ENCODE measurements at regions not wholly inside any gene's neighbourhood (a gene's known extent, or its start where the extent isn't known, plus 50 kb on each side); places are given as distances from the start of the nearest gene placed in this dataset.

- no CpG with 5 or more reads among the region's 5 CpGs for WGBS (ENCODE audit: extremely low coverage, insufficient coverage, insufficient read length)
- H2BK12ac ChIP-seq (ENCODE audit: low read length), result no peak overlapping the region
- no peaks in the 10 kb centered on the region for H3K79me2 ChIP-seq (ENCODE audit: control insufficient read depth, insufficient read depth, low read length, poor library complexity)
Observed at GRCh38 chr1:69319287-69319686, 248.4 kb upstream of the LRRC7 start.

GRCh38 chr1:69320757-69321211, 246.9 kb upstream of the LRRC7 start:
- Histone ChIP-seq H3K79me1 (ENCODE audit: low read length) (no peaks in the 10 kb centered on the region), H2BK12ac (ENCODE audit: low read length) (no peak overlapping the region)

More at GRCh38 chr1:69319287-69319686, 248.4 kb upstream of the LRRC7 start:
- no peaks in the 10 kb centered on the region for H3K27me3 ChIP-seq (ENCODE audit: insufficient read depth, low read length)
- DNase-seq, result no peak
- H2BK5ac ChIP-seq (ENCODE audit: low read depth, low read length, poor library complexity), result no peak overlapping the region
- no peak overlapping the region for H3K4ac ChIP-seq (ENCODE audit: low read depth, low read length)
- no peak overlapping the region for H3K14ac ChIP-seq (ENCODE audit: low read length)
- H2AFZ ChIP-seq (ENCODE audit: insufficient read depth, low read length, poor library complexity), result no peak overlapping the region
- H3K36me3 ChIP-seq (ENCODE audit: control insufficient read depth in 1 of 2, insufficient read depth in 2 of 2, low read length in 2 of 2), result no peaks in the 10 kb centered on the region
- H2AK5ac ChIP-seq (ENCODE audit: low read length), result no peak overlapping the region
- H3K18ac ChIP-seq (ENCODE audit: low read length), result no peak overlapping the region
- H3K9ac ChIP-seq (ENCODE audit: low read length), result no peak overlapping the region
- H4K8ac ChIP-seq (ENCODE audit: low read depth, low read length), result no peak overlapping the region
- H3K9me3 ChIP-seq (ENCODE audit: insufficient read depth, low read depth, low read length), result no peaks in the 10 kb centered on the region
- H3K79me1 ChIP-seq (ENCODE audit: low read length), result no peaks in the 10 kb centered on the region
- H4K12ac ChIP-seq (ENCODE audit: low read depth, low read length), result no peak overlapping the region
- H2BK120ac ChIP-seq (ENCODE audit: insufficient read depth, low read length, poor library complexity), result no peak overlapping the region
- no peak overlapping the region for H3K4me3 ChIP-seq (ENCODE audit: low read depth, low read length)
- no peak overlapping the region for H3K23ac ChIP-seq (ENCODE audit: low read length)
- peaks cover 14 to 16% of the 10 kb centered on the region in 2 experiments for H3K4me1 ChIP-seq (ENCODE audit: control insufficient read depth in 1 of 2, insufficient read depth in 2 of 2, low read length in 2 of 2)
- no peak overlapping the region for H4K91ac ChIP-seq (ENCODE audit: low read depth, low read length)
- no peak overlapping the region for H3K27ac ChIP-seq (ENCODE audit: low read depth, low read length)
- no peak overlapping the region for H3K4me2 ChIP-seq (ENCODE audit: low read length)

GRCh38 chr1:69321311-69321710, 246.4 kb upstream of the LRRC7 start:
- H3K79me2 ChIP-seq (ENCODE audit: control insufficient read depth, insufficient read depth, low read length, poor library complexity), result no peaks in the 10 kb centered on the region

More at GRCh38 chr1:69320757-69321211, 246.9 kb upstream of the LRRC7 start:
- Histone ChIP-seq H3K9ac (ENCODE audit: low read length) (no peak overlapping the region), H3K18ac (ENCODE audit: low read length) (no peak overlapping the region), H3K14ac (ENCODE audit: low read length) (no peak overlapping the region), H4K12ac (ENCODE audit: low read depth, low read length) (no peak overlapping the region), H4K8ac (ENCODE audit: low read depth, low read length) (no peak overlapping the region), H2AK5ac (ENCODE audit: low read length) (no peak overlapping the region), H3K27ac (ENCODE audit: low read depth, low read length) (no peak overlapping the region), H3K9me3 (ENCODE audit: insufficient read depth, low read depth, low read length) (no peaks in the 10 kb centered on the region), H2BK120ac (ENCODE audit: insufficient read depth, low read length, poor library complexity) (no peak overlapping the region), H3K79me2 (ENCODE audit: control insufficient read depth, insufficient read depth, low read length, poor library complexity) (no peaks in the 10 kb centered on the region), H3K4me3 (ENCODE audit: low read depth, low read length) (no peak overlapping the region), H4K91ac (ENCODE audit: low read depth, low read length) (no peak overlapping the region), H2BK5ac (ENCODE audit: low read depth, low read length, poor library complexity) (no peak overlapping the region), H2AFZ (ENCODE audit: insufficient read depth, low read length, poor library complexity) (no peak overlapping the region), H3K27me3 (ENCODE audit: insufficient read depth, low read length) (no peaks in the 10 kb centered on the region), H3K4me1 (ENCODE audit: control insufficient read depth in 1 of 2, insufficient read depth in 2 of 2, low read length in 2 of 2) (peaks cover 7% of the 10 kb centered on the region in 2 experiments), H3K23ac (ENCODE audit: low read length) (no peak overlapping the region), H3K4ac (ENCODE audit: low read depth, low read length) (no peak overlapping the region), H3K4me2 (ENCODE audit: low read length) (no peak overlapping the region), H3K36me3 (ENCODE audit: control insufficient read depth in 1 of 2, insufficient read depth in 2 of 2, low read length in 2 of 2) (no peaks in the 10 kb centered on the region)
- WGBS (ENCODE audit: extremely low coverage, insufficient coverage, insufficient read length), result no CpG with 5 or more reads among the region's 5 CpGs
- DNase-seq, result no peak

GRCh38 chr1:69328186-69328585, 239.5 kb upstream of the LRRC7 start:
- no peak overlapping the region for H4K12ac ChIP-seq (ENCODE audit: low read depth, low read length)
- H3K4me2 ChIP-seq (ENCODE audit: low read length), result no peak overlapping the region
- H3K79me1 ChIP-seq (ENCODE audit: low read length), result no peaks in the 10 kb centered on the region
- no peak overlapping the region for H3K14ac ChIP-seq (ENCODE audit: low read length)
- no peaks in the 10 kb centered on the region for H3K4me1 ChIP-seq (ENCODE audit: control insufficient read depth in 1 of 2, insufficient read depth in 2 of 2, low read length in 2 of 2)
- H3K36me3 ChIP-seq (ENCODE audit: control insufficient read depth in 1 of 2, insufficient read depth in 2 of 2, low read length in 2 of 2), result no peaks in the 10 kb centered on the region
- no peak overlapping the region for H3K9ac ChIP-seq (ENCODE audit: low read length)
- no peak overlapping the region for H2BK12ac ChIP-seq (ENCODE audit: low read length)
- H3K4ac ChIP-seq (ENCODE audit: low read depth, low read length), result no peak overlapping the region
- H2BK120ac ChIP-seq (ENCODE audit: insufficient read depth, low read length, poor library complexity), result no peak overlapping the region
- H3K23ac ChIP-seq (ENCODE audit: low read length), result no peak overlapping the region
- peak; percentile 58 to 78 for DNase-seq
- no peak overlapping the region for H3K27ac ChIP-seq (ENCODE audit: low read depth, low read length)
- no peak overlapping the region for H2BK5ac ChIP-seq (ENCODE audit: low read depth, low read length, poor library complexity)
- no peak overlapping the region for H4K91ac ChIP-seq (ENCODE audit: low read depth, low read length)
- WGBS (ENCODE audit: extremely low coverage, insufficient coverage, insufficient read length), result no CpG with 5 or more reads among the region's 5 CpGs
- peaks cover 2% of the 10 kb centered on the region for H3K9me3 ChIP-seq (ENCODE audit: insufficient read depth, low read depth, low read length)
- H2AFZ ChIP-seq (ENCODE audit: insufficient read depth, low read length, poor library complexity), result no peak overlapping the region
- no peak overlapping the region for H4K8ac ChIP-seq (ENCODE audit: low read depth, low read length)
- H2AK5ac ChIP-seq (ENCODE audit: low read length), result no peak overlapping the region
- no peak overlapping the region for H3K4me3 ChIP-seq (ENCODE audit: low read depth, low read length)
- H3K79me2 ChIP-seq (ENCODE audit: control insufficient read depth, insufficient read depth, low read length, poor library complexity), result no peaks in the 10 kb centered on the region
- no peaks in the 10 kb centered on the region for H3K27me3 ChIP-seq (ENCODE audit: insufficient read depth, low read length)
- H3K18ac ChIP-seq (ENCODE audit: low read length), result no peak overlapping the region

More at GRCh38 chr1:69321311-69321710, 246.4 kb upstream of the LRRC7 start:
- Histone ChIP-seq H4K12ac (ENCODE audit: low read depth, low read length) (no peak overlapping the region), H3K27me3 (ENCODE audit: insufficient read depth, low read length) (no peaks in the 10 kb centered on the region), H3K18ac (ENCODE audit: low read length) (no peak overlapping the region), H3K79me1 (ENCODE audit: low read length) (no peaks in the 10 kb centered on the region), H2AFZ (ENCODE audit: insufficient read depth, low read length, poor library complexity) (no peak overlapping the region), H2AK5ac (ENCODE audit: low read length) (no peak overlapping the region), H2BK120ac (ENCODE audit: insufficient read depth, low read length, poor library complexity) (no peak overlapping the region), H4K91ac (ENCODE audit: low read depth, low read length) (no peak overlapping the region), H3K4me1 (ENCODE audit: control insufficient read depth in 1 of 2, insufficient read depth in 2 of 2, low read length in 2 of 2) (peaks cover 3% of the 10 kb centered on the region in 2 experiments), H3K23ac (ENCODE audit: low read length) (no peak overlapping the region), H3K14ac (ENCODE audit: low read length) (no peak overlapping the region), H3K9me3 (ENCODE audit: insufficient read depth, low read depth, low read length) (no peaks in the 10 kb centered on the region), H3K36me3 (ENCODE audit: control insufficient read depth in 1 of 2, insufficient read depth in 2 of 2, low read length in 2 of 2) (no peaks in the 10 kb centered on the region), H3K4me3 (ENCODE audit: low read depth, low read length) (no peak overlapping the region), H4K8ac (ENCODE audit: low read depth, low read length) (no peak overlapping the region), H3K4ac (ENCODE audit: low read depth, low read length) (no peak overlapping the region), H2BK5ac (ENCODE audit: low read depth, low read length, poor library complexity) (no peak overlapping the region), H3K27ac (ENCODE audit: low read depth, low read length) (no peak overlapping the region), H3K4me2 (ENCODE audit: low read length) (no peak overlapping the region), H2BK12ac (ENCODE audit: low read length) (no peak overlapping the region), H3K9ac (ENCODE audit: low read length) (no peak overlapping the region)
- DNase-seq, result no peak
- no CpG with 5 or more reads among the region's 1 CpG for WGBS (ENCODE audit: extremely low coverage, insufficient coverage, insufficient read length)

Measured in trophoblast cell (in vitro differentiated cells and primary cell).